Endothelial cell of umbilical vein (primary cell): ENCODE measurements at regions not wholly inside any gene's neighbourhood (a gene's known extent, or its start where the extent isn't known, plus 50 kb on each side); places are given as distances from the start of the nearest gene placed in this dataset.

Experiments
- BruUV-seq: library from RNA; stranded (reverse); fragments of 400-500 nt; replicated peaks from 2 replicates; lab custom pipeline; 2021; lab: Mats Ljungman, UMichigan
- CTCF ChIA-PET: fragments of 300-600, 350-600 bp; sonication (Branson Sonifier 250); formaldehyde crosslinking; loops from one replicate; lab custom pipeline; 2021; ENCODE audit warnings: antibody characterized with exemption, inconsistent platforms; lab: Charles Lee
- POLR2A ChIA-PET: fragments of 300-600, 350-600 bp; sonication (Branson Sonifier 250); formaldehyde crosslinking; loops from one replicate; lab custom pipeline; 2021; ENCODE audit warnings: antibody characterized with exemption, inconsistent platforms; lab: Charles Lee
- DNase-seq: peaks from one replicate; pipeline ENCODE4 v3.0.0-alpha.2; 2011; ENCODE audit warnings: low read depth, low spot score
- FAIRE-seq: peaks from 2 replicates; lab custom pipeline; 2011; peaks lifted over from hg19 to GRCh38; lab: Jason Lieb, UNC
- H2AFZ ChIP-seq: 2 replicates; pipeline ENCODE4 v1.6.0; 2012; ENCODE audit warnings: low read depth, low read length, control low read depth, inconsistent platforms
- H3K27ac ChIP-seq: 2 replicates; pipeline ENCODE4 v1.5.1; 2011; ENCODE audit warnings: low read depth, mild to moderate bottlenecking, control low read depth, low read length, moderate library complexity; ENCODE audit not compliant: insufficient read depth
- H3K27me3 ChIP-seq, 2 experiments: 2 replicates each; pipeline versions ENCODE4 v1.6.0 to v1.6.1; 2011; ENCODE audit warnings: low read length in 2 of 2, mixed read lengths in 1 of 2; ENCODE audit not compliant: control insufficient read depth in 2 of 2, insufficient read depth in 2 of 2
- H3K36me3 ChIP-seq, 2 experiments: 2 replicates in 1 of 2; 3 replicates in 1 of 2; pipeline ENCODE4 v1.5.1; 2011; ENCODE audit warnings: low read length in 2 of 2, mild to moderate bottlenecking in 1 of 2, moderate library complexity in 1 of 2; ENCODE audit not compliant: control insufficient read depth in 2 of 2, insufficient read depth in 2 of 2; ENCODE audit errors: extremely low read depth in 1 of 2
- H3K4me1 ChIP-seq: 3 replicates; pipeline ENCODE4 v1.5.1; 2011; ENCODE audit warnings: mild to moderate bottlenecking, low read length; ENCODE audit not compliant: control insufficient read depth, insufficient read depth; ENCODE audit errors: extremely low read depth
- H3K4me2 ChIP-seq: 2 replicates; pipeline ENCODE4 v1.6.1; 2011; ENCODE audit warnings: low read length, control low read depth, mixed read lengths; ENCODE audit not compliant: insufficient read depth
- H3K4me3 ChIP-seq, 3 experiments: fragments of 200-600 bp in 1 of 3; sonication (generic), shearing (Covaris generic) in 1 of 3; replicated peaks in 1 of 3; 2 replicates each; pipeline ENCODE4 v1.5.1; 2011 to 2016; ENCODE audit warnings: control low read depth in 3 of 3, low read length in 3 of 3, mild to moderate bottlenecking in 2 of 3, inconsistent platforms in 1 of 3, low read depth in 1 of 3, moderate library complexity in 1 of 3; ENCODE audit not compliant: insufficient read depth in 1 of 3
- H3K79me2 ChIP-seq: 2 replicates; pipeline ENCODE4 v1.6.0; 2012; ENCODE audit warnings: low read length, inconsistent platforms; ENCODE audit not compliant: control insufficient read depth, insufficient read depth
- H3K9ac ChIP-seq: replicated peaks from 2 replicates; pipeline ENCODE3; 2011; ENCODE audit warnings: low read length, control low read depth; ENCODE audit not compliant: insufficient read depth; ENCODE audit errors: extremely low read depth
- H3K9me1 ChIP-seq: replicated peaks from 3 replicates; pipeline ENCODE4 v1.6.0; 2011; ENCODE audit warnings: mild to moderate bottlenecking, low read length; ENCODE audit not compliant: control insufficient read depth, insufficient read depth; ENCODE audit errors: extremely low read depth
- H3K9me3 ChIP-seq: replicated peaks from 2 replicates; pipeline ENCODE4 v1.5.1; 2012; ENCODE audit warnings: low read length, inconsistent platforms; ENCODE audit not compliant: control insufficient read depth, insufficient read depth
- H4K20me1 ChIP-seq: replicated peaks from 2 replicates; pipeline ENCODE3; 2011; ENCODE audit warnings: mild to moderate bottlenecking, low read length; ENCODE audit not compliant: control insufficient read depth, insufficient read depth; ENCODE audit errors: extremely low read depth
- EZH2 ChIP-seq: IDR thresholded peaks from 2 replicates; pipeline ENCODE4 v1.6.1; 2012; ENCODE audit warnings: borderline replicate concordance, low read depth, mild to moderate bottlenecking, moderate library complexity, low read length, inconsistent platforms; ENCODE audit not compliant: severe bottlenecking
- FOS ChIP-seq: IDR thresholded peaks from 2 replicates; pipeline ENCODE4 v1.6.1; 2011; ENCODE audit warnings: mild to moderate bottlenecking, low read length, moderate library complexity, borderline replicate concordance; ENCODE audit not compliant: insufficient read depth
- GATA2 ChIP-seq: IDR thresholded peaks from 2 replicates; pipeline ENCODE4 v1.7.0; 2011; ENCODE audit warnings: low read depth, mild to moderate bottlenecking, moderate library complexity, mixed read lengths, low read length; ENCODE audit not compliant: insufficient read length, insufficient read depth
- JUN ChIP-seq: IDR thresholded peaks from 2 replicates; pipeline ENCODE4 v1.6.1; 2011; ENCODE audit warnings: borderline replicate concordance, low read depth; ENCODE audit not compliant: insufficient read length, insufficient read depth
- MYC ChIP-seq: IDR thresholded peaks from one replicate; pipeline ENCODE4 v1.6.1; 2011; ENCODE audit warnings: mild to moderate bottlenecking, low read depth, low read length
- POLR2A ChIP-seq: IDR thresholded peaks from 2 replicates; pipeline ENCODE4 v1.6.1; 2012; ENCODE audit warnings: low read depth, mild to moderate bottlenecking, control low read depth, low read length
- POLR2AphosphoS5 ChIP-seq: IDR thresholded peaks from 2 replicates; pipeline ENCODE4 v1.6.1; 2012; ENCODE audit warnings: low read depth, mild to moderate bottlenecking, control low read depth, low read length, moderate library complexity; ENCODE audit not compliant: insufficient read depth
- dilution Hi-C: fragments of 300-500 bp; cut with MboI; formaldehyde crosslinking; loops from one replicate; pipeline ENCODE4 v1.15.0; 2019; ENCODE audit warnings: low sequenced_read_pairs; ENCODE audit not compliant: extremely low pct_ligation_motif_present
- intact Hi-C: fragments of 100-400 bp; cut with micrococcal nuclease; formaldehyde crosslinking; loops from one replicate; pipeline ENCODE4 v1.10.0; 2022
- TF ChIP-seq, protein P1 (sequence below), 2 donors: IDR thresholded peaks; 1 replicate in 1 of 2; 2 replicates in 1 of 2; pipeline ENCODE4 v1.5.1; 2011; ENCODE audit warnings: low read length in 2 of 2, mild to moderate bottlenecking in 2 of 2, moderate library complexity in 2 of 2, control low read depth in 1 of 2, inconsistent platforms in 1 of 2, low read depth in 1 of 2; ENCODE audit not compliant: insufficient read depth in 1 of 2; ENCODE audit errors: extremely low read depth in 1 of 2
- TF ChIP-seq, protein P2 (sequence below): IDR thresholded peaks from 2 replicates; pipeline ENCODE4 v1.6.1; 2011; ENCODE audit not compliant: insufficient read depth, insufficient read length

GRCh38 chr18:65279668-65280305 is 471.0 kb upstream of the CDH7 start:
- ChIA-PET CTCF (no interaction called here), POLR2A (no interaction called here)
- no TSS peak for BruUV-seq
- H3K4me1 ChIP-seq = no peaks in the 10 kb centered on the region
- dilution Hi-C loops = no loop called here
- no peaks in the 10 kb centered on the region for H3K9me3 ChIP-seq
- H3K9me1 ChIP-seq = no peaks in the 10 kb centered on the region
- no peak overlapping the region for H3K9ac ChIP-seq
- no peak overlapping the region for H3K4me3 ChIP-seq
- DNase-seq (no peak), FAIRE-seq (no peak)
- H4K20me1 ChIP-seq = no peaks in the 10 kb centered on the region
- no peak for TF ChIP-seq GATA2
- TF ChIP-seq EZH2 = no peak
- TF ChIP-seq MYC = no peak
- no peak for TF ChIP-seq POLR2A
- TF ChIP-seq, protein P1, sequence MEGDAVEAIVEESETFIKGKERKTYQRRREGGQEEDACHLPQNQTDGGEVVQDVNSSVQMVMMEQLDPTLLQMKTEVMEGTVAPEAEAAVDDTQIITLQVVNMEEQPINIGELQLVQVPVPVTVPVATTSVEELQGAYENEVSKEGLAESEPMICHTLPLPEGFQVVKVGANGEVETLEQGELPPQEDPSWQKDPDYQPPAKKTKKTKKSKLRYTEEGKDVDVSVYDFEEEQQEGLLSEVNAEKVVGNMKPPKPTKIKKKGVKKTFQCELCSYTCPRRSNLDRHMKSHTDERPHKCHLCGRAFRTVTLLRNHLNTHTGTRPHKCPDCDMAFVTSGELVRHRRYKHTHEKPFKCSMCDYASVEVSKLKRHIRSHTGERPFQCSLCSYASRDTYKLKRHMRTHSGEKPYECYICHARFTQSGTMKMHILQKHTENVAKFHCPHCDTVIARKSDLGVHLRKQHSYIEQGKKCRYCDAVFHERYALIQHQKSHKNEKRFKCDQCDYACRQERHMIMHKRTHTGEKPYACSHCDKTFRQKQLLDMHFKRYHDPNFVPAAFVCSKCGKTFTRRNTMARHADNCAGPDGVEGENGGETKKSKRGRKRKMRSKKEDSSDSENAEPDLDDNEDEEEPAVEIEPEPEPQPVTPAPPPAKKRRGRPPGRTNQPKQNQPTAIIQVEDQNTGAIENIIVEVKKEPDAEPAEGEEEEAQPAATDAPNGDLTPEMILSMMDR (IDR thresholded peaks at IDR 0.05; ENCODE audit: extremely low read depth in 1 of 2, insufficient read depth in 1 of 2, low read depth in 1 of 2, low read length in 2 of 2) = no peak
- TF ChIP-seq, protein P2, sequence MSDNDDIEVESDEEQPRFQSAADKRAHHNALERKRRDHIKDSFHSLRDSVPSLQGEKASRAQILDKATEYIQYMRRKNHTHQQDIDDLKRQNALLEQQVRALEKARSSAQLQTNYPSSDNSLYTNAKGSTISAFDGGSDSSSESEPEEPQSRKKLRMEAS = no peak
- TF ChIP-seq FOS = no peak
- no peak for TF ChIP-seq JUN
- no peak for TF ChIP-seq POLR2AphosphoS5
- H3K79me2 ChIP-seq = no peaks in the 10 kb centered on the region
- H3K4me2 ChIP-seq = no peak overlapping the region
- H2AFZ ChIP-seq = no peak overlapping the region
- intact Hi-C loops = no loop called here
- no peaks in the 10 kb centered on the region for H3K36me3 ChIP-seq
- H3K27me3 ChIP-seq = no peaks in the 10 kb centered on the region
- H3K27ac ChIP-seq = no peak overlapping the region
